ENCODE measurements at regions not wholly inside any gene's neighbourhood (a gene's known extent, or its start where the extent isn't known, plus 50 kb on each side); places are given as distances from the start of the nearest gene placed in this dataset.
"Not testable (repeated sequence)": the region's sequence is repeated elsewhere in the genome, so short reads cannot be mapped to it uniquely, and the experiment has no call there.

DNA sequence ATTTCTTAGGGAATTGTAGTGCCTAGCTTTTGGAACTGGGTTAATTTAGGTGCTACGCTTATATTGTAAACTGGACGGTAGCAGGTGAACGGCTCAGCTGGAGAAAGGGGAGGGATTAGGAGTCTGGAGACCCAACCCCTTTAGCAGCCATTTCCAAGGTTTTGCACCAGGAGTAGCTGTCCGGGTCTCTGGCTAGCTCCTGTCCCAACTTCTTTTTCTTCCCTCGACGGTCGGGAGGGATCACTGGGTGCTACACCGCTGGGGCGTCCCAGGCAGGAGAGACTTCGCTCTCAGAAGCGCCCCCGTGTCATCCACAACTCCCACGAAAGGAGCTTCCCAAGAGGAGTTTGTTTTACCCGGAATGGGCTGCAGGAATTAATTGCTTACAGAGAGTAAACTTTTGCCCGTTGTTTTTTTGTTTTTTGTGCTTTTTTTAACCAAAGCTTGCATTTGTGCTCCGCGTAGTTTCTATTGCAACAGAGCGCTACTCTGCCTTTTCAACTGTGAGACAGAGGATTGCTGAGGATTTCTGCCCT, 1640.9 kb upstream of the C9orf72 start:
- no peak for DNase-seq (ENCODE audit: low read depth in 3 of 3)

DNA sequence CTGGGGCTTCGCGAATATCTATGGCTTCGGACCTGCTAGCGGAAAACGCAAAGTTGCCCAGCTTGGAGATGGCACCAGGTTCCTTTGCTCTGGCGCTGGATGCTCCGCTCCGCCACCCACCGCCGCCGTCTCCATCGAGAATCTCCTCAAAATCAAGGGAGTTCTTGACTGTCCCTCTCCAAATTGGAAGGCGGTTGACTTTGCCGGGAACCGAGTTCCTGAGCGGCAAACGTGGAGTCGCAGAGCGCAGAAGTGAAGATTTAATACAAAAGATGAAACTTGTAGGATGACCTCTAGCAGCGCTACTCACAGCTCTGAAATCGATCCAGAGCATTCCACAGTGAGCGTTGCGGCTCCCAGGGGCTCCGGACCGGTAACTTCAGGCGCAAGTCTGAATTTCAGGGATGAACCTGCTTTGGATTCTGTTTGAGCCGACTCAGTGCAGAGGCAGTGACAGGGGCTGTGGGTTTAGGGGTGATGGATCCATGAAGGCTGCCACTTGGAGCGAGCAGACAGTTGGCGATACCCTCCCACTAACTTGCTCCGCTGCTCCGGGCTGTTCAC, 1641.5 kb upstream of the C9orf72 start:
- DNase-seq (ENCODE audit: low read depth in 3 of 3): no peak

DNA sequence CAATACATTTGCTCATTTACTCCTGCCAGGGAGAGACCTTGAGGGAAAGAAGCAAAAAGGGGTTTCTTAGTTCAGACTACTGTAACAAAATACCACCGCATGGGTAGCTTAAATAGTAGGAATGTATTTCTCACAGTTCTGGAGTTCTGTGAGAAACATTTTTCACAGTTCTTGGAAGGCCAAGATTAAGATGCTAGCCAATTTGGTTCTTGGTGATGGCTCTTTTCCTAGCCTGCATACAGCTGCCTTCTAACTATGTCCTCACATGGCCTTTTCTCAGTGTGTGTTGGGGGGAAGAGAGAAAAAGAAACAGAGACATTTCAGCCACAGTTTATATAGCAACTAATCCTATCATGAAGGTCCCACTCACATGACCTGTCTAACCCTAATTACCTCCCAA, 1644.7 kb upstream of the C9orf72 start:
- no peak for DNase-seq (ENCODE audit: low read depth in 3 of 3)

DNA sequence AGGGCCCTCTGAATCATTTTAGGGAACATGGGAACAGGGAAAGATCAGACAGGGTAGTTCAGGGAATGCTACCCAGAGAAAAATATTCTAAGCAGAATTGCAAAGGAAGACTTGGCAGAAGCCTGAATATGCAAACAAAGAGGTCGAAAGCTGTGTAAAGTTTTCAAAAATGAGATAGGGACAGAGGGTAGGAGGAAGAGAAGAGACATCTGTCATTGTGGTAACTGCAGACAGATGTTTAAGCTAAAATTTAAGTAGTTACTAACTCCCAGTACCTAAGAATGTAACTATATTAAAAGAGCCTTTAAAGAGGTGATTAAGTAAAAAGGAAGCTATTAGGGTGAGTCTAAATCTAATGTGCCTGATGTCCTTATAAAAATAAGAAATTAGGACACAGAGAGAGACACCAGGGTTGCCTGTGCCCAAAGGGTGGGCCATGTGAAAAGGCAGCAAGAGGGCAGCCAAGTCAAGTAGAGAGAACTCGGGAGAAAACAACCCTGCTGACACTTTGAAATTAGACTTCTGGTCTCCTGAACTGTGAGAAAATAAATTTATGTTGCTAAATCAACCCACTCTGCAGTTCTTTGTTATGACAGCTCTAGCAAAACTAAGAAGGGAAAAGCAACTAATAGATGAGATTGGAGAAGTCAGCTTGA, 1647.4 kb upstream of the C9orf72 start:
- no peak for DNase-seq (ENCODE audit: low read depth in 3 of 3)

DNA sequence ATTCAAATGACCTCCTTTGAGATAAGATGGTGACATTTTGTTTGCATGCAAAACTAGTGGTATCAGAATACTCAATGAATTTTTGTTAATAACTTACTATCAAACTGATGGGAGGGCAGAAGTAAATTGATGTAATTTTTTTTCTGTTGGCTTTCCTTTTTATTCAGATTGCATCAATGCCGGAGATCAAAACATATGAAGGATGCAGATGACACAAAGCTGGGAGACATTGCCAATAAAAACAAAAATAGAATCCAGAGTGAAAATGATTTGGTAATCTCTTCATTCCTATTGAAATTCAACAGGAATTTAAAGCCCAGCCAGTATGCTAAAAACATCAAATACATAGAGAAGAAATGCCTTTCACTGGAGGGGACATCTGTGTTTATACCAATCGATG, 1655.3 kb upstream of the C9orf72 start:
- DNase-seq (ENCODE audit: low read depth in 3 of 3): no peak

DNA sequence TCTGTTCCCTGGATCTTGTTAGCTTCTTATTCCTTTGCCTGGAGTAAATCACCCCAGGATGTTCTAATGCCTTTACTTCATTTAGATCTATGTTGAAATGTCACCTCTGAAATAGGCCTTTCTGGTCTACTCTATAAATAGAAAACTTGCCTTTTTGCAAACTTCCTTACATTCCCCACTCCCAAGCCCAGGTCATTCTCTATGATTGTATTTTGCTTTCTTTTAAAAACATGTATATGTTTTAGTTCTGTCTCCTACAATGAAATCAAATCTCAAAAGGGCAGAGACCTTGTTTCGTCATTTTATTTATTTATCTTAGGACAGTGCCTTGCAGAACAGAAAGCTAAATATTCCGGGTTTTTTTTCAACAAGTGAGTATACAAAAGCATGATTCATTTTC, 1657.7 kb upstream of the C9orf72 start:
- DNase-seq (ENCODE audit: low read depth in 3 of 3): no peak

DNA sequence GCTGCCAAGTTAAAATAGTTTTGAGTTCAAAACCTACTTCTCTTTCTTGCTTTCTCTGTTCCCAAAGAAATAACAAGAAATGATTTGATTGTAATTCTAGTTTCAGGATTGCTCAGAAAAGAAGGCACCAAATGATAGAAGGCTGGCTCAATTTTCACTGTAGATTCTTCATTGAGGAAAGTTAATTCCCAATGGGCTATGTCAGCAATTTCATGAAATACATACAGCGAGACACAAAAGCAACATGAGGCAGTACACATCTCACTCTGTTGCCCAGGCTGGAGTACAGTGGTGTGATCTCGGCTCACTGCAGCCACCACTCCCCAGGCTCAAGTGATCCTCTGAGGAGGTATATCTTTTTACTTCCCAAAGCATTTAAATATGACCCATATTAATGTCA, 1659.9 kb upstream of the C9orf72 start:
- DNase-seq (ENCODE audit: low read depth in 3 of 3): no peak

DNA sequence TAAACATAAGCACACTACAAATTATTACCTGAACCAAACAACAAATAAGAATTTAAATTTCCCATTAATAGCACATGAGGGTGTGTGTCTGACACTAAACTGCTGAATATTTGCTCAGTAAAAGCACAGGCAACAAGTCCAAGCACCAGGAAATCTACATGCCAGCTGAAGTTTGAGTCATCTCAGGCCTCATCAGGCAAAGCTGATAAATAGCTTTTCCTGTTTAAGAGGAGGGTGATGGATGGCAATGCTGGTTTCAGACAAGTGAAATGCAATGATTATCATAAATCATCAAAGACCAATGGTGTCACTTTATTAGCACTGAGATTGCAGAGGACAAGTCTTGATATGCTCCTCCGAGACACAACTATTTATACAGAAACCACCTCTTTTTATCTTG, 1668.0 kb upstream of the C9orf72 start:
- DNase-seq (ENCODE audit: low read depth in 3 of 3): no peak

DNA sequence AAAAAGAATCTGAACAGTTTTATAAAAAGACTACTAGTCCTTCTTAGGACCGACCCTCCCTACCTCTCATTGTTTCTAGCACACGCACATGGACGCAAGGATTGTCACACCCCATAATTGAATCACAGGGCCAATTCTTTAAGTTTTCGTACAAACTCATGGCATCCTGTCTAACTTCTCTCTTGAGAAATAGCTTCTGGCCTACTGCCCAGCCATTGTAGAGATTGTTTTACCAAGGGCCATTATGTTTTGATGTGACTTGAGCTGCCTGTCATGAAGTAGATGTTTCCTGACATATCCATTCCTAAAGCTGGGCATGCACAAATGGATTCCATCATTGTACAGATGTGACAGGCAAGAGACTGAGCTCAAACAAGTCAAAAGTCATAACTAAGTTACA, 1672.1 kb upstream of the C9orf72 start:
- no peak for DNase-seq (ENCODE audit: low read depth in 3 of 3)

DNA sequence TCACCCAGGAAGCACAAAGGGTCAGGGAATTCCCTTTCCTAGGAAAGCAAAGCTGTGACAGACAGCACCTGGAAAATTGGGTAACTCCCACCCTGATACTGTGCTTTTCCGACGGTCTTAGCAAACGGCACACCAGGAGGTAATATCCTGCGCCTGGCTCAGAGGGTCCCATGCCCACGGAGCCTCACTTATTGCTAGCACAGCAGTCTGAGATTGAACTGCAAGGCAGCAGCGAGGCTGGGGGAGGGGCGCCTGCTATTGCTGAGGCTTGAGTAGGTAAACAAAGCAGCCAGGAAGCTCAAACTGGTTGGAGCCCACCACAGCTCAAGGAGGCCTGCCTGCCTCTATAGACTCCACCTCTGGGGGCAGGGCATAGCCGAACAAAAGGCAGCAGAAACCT, 1697.1 kb upstream of the C9orf72 start:
- DNase-seq (ENCODE audit: low read depth in 3 of 3): not testable (repeated sequence)

DNA sequence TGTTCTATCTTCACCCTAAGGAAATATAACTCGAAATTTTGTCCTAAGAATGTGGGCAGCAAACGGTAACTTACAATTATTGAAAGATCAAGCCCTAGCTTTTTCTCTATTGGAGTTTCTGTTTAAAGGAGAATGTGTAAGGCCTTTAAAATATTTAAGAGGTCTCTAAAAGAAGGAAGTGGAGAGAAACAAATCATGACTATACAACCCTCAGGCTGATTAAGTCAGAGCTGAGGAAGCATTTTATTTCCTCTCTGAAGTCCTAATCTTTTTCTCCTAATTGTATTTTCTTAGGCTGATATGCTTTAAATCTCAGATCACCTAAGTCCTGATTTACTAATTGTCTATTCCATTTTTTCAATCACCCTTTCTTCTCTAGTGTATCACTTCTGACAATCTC, 1708.8 kb upstream of the C9orf72 start:
- no peak for DNase-seq (ENCODE audit: low read depth in 3 of 3)

DNA sequence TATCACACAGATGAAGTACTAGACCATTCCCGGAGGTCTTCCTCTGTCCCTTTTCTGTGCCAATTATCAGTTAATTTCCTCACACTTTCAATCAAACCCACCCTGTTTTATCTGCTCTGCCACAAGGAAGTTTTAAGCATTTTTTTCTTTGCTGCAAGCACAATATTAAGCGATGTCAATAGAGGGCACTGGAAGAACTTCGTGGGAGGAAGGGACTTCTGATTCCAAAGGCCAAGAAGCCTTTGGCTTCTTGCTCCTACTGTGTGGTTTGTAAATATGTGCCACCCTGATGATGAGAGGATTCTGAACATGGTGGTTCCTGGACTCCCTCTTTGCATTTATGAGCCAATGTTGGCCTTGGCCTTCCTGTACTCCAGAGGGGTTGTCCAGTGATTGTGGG, 1712.5 kb upstream of the C9orf72 start:
- no peak for DNase-seq (ENCODE audit: low read depth in 3 of 3)

DNA sequence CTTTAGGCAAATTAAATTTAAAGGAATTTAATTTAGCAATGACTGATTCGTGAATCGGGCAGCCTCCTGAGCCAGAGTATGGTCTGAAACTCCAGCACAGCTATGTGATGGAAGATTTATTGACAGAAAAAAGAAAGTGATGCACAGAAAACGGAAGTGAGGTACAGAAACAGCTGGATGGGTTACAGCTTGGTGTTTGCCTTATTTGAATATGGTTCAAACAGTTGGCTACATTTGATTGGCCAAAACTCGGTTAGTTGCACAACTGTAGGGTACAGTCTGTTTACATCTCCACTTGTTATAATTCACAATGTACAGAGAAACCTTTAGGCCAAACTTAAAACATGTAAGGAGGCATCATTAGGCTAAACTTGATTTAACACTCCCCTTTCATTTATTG, 1716.1 kb upstream of the C9orf72 start:
- no peak for DNase-seq (ENCODE audit: low read depth in 3 of 3)

DNA sequence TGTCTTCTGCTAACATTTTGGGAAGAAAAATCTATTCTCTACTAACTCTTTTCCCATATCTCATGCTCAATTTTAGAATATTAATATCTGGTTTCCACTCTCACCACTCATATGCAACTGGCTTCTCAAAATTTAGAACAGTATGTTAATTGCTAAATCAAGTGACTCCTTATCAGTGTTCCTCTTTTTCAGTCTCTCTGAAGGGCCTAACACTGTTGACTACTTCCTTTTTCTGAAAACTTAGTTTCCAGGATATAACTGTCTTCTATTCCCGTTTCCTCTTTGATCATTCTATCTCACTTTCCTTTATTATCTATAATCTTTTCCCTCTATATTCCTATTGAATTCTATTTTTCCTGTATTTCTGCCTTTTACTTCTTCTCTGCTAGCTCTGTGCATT, 1717.2 kb upstream of the C9orf72 start:
- DNase-seq (ENCODE audit: low read depth in 3 of 3): no peak

DNA sequence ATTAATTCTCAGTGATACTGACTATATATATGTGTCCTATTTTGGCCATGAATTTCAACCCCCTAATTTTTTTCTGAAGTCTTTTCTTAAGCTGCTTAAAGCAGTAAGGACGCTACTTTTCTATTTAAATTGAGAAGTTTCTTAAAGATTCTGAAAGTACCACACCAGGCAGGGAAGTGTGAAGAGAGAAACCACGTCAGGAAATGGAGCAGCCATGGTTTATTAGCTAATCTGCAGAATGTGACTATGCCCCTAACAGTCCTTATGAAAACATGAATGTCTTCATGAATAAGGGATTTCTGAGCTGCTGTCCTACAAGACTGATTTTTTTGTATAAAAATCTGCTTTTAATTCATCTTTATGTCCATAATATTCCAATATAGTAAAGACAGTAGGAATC, 1724.3 kb upstream of the C9orf72 start:
- DNase-seq (ENCODE audit: low read depth in 3 of 3): no peak

DNA sequence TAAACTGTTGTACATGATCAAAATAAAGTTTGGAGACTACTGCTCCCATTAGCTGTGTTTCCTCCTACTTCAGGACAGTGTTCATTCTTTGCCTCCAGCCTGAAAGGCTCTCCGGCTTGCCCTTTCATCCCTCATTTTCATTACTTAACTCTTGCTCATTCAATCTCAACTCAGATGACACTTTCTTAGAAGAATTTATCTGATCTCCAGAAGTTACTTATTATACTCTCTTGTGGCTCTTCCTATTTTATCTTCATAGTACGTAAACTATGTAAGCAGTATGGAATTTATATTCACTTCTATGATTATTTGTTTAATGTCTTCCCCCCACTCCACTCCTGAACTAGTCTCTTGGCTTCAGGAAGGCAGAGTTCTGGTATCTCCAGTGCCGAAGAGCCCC, 1737.9 kb upstream of the C9orf72 start:
- DNase-seq (ENCODE audit: low read depth in 3 of 3): no peak

DNA sequence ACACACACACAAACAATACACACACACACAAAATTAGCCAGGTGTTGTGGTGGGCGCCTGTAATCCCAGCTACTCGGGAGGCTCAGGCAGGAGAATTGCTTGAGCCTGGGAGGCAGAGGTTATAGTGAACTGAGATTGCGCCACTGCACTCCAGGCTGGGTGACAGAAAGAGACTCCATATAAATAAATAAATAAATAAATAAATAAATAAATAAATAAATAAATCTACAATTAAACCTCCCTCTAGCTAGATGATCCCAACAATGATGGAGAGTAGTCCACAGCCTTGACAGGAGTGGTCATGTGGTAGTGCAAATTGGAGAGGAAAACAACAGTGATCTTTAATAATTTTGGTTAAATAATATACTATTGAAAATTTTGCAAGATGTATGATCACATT, 1739.0 kb upstream of the C9orf72 start:
- no peak for DNase-seq (ENCODE audit: low read depth in 3 of 3)

DNA sequence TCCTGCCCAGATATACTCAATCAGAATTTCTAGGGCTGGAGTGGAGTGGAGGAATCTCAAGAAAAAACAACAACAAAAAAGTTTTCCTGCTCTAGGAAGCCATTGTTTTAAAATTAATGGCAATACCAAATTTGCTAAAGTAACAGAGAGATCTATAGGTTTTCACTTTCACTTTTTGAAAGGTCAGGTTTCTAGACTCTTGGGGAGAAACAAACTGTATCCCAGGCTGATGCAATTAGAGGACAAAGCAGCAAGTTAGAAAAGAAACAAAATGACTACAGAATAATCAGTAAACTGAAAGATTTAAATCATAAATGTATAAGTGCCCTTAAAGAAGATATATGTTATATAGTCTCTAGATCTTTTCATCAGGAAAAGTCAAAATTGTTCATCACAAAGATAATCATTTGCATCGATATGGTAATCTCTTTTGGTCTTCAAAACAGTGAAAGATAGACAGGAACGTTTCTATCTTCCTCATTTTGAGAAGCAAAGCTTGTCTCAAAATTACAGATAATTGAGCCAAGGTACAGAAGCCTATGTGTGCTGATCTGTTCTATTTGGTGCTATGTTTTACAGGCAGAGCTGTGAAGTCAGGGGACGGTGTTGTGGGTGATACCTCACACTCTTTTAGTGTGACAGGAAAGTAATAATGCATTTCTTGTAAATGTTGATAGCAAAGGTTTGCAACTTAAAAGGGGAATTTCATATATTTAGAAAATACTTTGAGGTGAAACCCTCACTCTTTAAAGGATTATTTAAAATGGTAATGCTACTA, 1746.6 kb upstream of the C9orf72 start:
- DNase-seq (ENCODE audit: low read depth in 3 of 3): no peak

DNA sequence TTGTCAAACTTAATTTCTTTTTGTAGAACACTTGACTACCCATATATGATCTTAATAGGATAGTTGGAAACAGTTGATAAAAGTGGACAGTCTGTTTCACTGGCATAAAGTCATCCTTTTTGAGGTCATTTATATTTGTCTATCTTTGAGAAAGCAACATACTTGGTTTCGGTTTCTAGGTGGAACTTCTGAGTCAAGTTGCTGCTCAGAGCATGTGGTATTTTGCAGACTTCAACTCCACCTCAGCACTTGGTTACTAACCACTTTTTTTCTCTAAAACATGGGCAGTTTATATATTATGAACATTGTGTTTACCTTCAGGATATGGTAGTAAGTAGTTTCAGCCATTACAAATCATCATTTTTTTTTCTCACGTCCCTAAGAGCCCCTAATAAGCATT, 1749.0 kb upstream of the C9orf72 start:
- DNase-seq (ENCODE audit: low read depth in 3 of 3): no peak

DNA sequence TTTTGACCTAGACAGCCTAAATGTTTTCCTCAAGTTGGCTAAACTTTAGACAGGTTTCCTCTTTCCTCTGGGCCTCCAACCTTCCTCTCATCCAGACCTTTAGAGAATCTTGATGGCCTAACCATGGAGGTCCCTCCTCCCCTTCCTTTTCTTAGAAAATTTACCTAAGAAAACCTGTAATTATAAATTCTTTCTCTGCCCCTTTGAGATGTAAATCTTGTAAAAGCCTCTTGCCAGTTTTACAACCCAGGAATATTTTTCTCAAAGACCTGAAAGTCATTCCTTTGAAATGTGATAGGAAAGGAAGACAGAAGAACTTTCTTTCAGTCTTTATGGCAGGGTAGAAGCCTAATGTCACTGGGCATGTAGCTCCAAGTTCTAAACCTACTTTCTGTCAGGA, 1752.6 kb upstream of the C9orf72 start:
- DNase-seq (ENCODE audit: low read depth in 3 of 3): no peak

DNA sequence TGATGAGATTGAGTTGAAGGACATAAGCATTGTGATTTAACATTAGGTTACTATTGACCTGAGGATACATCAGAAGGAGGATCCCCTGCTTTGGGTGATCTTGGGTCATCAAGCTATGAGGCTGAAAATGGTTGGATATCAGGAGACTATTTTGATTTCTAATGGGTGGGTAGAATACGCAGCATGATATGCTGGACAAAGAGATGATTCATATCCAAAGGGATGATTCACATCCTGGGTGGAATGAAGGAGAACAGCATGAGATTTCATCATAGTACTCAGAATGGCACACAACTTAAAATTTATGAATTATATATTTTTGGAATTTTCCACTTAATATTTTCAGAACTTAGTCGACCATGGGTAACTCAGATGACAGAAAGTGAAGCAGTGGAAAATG, 1759.5 kb upstream of the C9orf72 start:
- DNase-seq (ENCODE audit: low read depth in 3 of 3): no peak

DNA sequence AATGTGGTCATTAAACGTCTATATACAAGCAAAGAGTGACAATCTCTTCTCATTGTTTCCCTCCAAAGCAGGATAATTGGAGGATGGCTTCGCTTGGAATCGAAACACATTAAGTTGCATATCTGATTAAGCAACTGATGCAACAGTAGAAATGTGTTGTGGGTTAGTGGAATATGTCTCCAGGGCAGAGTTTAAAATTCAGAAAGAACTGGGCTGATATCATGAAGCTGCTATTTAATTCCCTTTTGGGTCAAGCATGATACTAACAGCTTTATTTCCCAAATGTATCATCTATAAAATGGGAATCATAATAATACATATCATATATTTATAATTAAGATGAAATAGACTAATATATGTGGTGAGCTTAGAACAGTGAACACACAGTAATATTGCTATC, 1763.0 kb upstream of the C9orf72 start:
- DNase-seq (ENCODE audit: low read depth in 3 of 3): no peak

DNA sequence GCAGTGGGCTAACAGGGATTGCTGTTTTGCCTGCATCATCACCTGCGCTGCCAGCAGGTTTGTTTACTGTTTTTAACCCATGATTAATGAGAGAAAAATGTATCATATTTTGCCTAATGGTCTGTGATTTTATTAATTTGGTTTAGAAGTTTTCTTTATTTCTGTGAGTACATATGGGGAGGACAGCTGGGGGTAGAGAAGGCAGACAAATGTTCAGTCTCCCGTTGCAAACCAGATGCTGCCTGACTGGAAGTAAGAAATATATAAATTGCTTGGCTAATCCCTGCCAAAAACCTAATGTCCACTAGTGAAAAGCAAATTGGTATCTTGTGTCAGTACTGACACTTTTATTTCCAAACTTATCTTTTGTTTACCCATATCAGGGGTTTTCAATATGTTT, 1766.1 kb upstream of the C9orf72 start:
- no peak for DNase-seq (ENCODE audit: low read depth in 3 of 3)

Data from stimulated activated CD4-positive, alpha-beta T cell treated with anti-CD3 and anti-CD28 coated beads, TNF-alpha, amount 100 ng/mL, for 24 hours (primary cell).